Iris pigment epithelial cell (primary cell): ENCODE measurements at regions not wholly inside any gene's neighbourhood (a gene's known extent, or its start where the extent isn't known, plus 50 kb on each side); places are given as distances from the start of the nearest gene placed in this dataset.
A peak's percentile ranks its signal among the peaks of the same experiment; 100 is the strongest.
"Not testable (repeated sequence)": the region's sequence is repeated elsewhere in the genome, so short reads cannot be mapped to it uniquely, and the experiment has no call there.

Experiments
- DNase-seq: peaks from one replicate; pipeline ENCODE4 v3.0.0-alpha.2; 2011; ENCODE audit warnings: low read depth

- no peak for DNase-seq
Measured at GRCh38 chr11:7874056-7874455, 57.0 kb downstream of the OR10A6 start.

DNA sequence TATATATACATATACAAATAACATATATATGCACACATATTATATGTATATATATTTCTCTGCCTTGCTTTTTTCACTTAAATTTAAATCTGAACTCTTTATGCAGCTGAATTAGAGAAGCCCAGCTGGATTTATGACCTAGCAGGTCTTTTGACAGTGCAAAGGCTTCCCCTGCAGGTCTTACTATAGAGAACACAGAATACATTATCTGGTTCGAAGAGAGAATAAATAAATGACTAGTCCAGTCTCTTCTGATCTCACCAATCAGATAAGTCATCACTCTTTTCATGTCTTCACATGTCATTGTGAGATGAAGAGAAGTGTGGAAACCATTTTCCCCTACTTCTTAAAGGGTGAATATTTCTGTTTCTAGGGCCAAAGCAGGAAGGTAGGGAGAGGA is 58.2 kb downstream of the OR10A6 start:
- no peak for DNase-seq

DNA sequence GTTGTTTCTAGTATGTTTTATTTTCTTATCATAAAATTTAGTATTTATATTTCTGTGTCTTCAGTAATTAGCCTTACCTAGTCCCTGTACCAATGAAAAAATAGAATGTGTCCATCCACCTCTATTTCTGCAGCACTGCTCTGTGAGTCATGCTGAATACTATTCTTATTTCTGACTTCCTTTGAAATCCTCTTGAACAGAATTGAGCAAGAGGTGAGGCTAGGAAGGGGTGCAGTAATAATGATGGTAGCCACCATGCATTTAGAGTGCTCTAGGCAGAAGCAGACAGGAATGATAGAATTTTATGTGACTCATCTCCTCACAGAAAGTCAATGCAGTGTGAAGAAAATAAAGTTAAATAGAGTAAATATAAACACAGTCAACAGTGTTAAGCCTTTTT is 60.0 kb downstream of the OR10A6 start:
- peak; percentile 53 for DNase-seq

GRCh38 chr11:7869467-7869866 is 61.6 kb downstream of the OR10A6 start:
- no peak for DNase-seq

- DNase-seq, result not testable (repeated sequence)
Measured at GRCh38 chr11:7861292-7861691, 64.5 kb upstream of the OR5P2 start.

DNA sequence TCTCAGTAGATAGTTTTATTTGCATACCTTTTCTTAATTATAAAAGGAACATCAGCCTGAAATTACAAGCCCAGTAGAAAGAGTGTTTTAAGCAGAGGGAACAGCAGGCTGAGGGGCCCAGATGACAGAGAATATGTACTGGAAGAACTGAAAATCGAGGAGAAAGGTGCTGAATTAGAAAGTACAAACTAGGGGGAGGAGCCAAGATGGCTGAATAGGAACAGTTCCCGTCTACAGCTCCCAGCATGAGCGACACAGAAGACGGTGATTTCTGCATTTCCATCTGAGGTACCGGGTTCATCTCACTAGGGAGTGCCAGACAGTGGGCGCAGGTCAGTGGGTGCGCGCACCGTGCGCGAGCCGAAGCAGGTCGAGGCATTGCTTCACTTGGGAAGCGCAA is 64.1 kb upstream of the OR5P2 start:
- DNase-seq, result not testable (repeated sequence)

- no peak for DNase-seq
Measured at GRCh38 chr11:7858006-7858405, 61.3 kb upstream of the OR5P2 start.

GRCh38 chr11:7851391-7851790 is 54.6 kb upstream of the OR5P2 start:
- no peak for DNase-seq

- DNase-seq, result no peak
Measured at GRCh38 chr11:7849018-7849417, 52.3 kb upstream of the OR5P2 start.
